Liver (tissue), 2 donors: ENCODE measurements at regions not wholly inside any gene's neighbourhood (a gene's known extent, or its start where the extent isn't known, plus 50 kb on each side); places are given as distances from the start of the nearest gene placed in this dataset.

Source experiments
- CTCF ChIP-seq: fragments of 150-350 bp; IDR thresholded peaks from 2 replicates; pipeline ENCODE4 v1.5.1; 2017; ENCODE audit warnings: improper control_type of control experiment, low read depth, low read length; ENCODE audit not compliant: missing input control
- MAX ChIP-seq: IDR thresholded peaks from 2 replicates; pipeline ENCODE4 v1.6.1; 2016; ENCODE audit warnings: antibody characterized with exemption
- TF ChIP-seq, protein P1 (sequence below): IDR thresholded peaks from 2 replicates; pipeline ENCODE4 v1.6.1; 2016; ENCODE audit warnings: antibody characterized with exemption, mild to moderate bottlenecking
- donor health status: healthy.

DNA sequence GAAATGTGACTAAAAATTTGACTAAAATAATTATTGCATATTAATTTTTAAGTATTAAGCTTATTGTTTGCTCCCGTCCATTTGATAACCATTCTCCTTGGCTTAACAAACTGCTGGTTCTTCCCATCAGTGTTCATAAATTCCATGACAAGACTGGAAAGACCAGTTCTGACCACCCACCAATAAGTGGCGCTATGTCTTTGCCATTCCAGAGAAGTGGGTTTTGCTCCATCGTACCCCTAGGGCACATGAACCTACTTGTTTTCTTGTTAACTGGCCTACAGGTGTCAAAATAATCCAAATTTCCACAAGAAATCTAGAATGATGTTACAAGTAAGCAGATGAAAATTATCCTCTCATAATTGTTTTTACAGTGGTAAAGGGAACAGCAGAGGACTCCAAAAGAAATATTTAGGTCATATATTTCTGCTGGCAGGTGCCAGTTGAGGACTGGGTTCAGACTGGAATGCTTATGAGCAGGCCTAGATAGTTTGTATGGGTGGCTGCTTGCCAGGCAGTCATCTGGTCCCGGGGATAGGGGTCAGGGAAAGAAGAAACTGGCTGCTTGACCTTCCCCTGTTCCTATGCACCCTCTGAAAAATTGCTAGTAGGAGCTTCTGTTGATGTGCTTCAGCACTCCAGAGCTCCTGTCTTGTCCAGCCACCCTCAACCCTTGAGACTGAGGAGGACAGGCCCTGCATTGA, 283.1 kb upstream of the ADAMTSL1 start:
- TF ChIP-seq CTCF: no peak
- TF ChIP-seq, protein P1, sequence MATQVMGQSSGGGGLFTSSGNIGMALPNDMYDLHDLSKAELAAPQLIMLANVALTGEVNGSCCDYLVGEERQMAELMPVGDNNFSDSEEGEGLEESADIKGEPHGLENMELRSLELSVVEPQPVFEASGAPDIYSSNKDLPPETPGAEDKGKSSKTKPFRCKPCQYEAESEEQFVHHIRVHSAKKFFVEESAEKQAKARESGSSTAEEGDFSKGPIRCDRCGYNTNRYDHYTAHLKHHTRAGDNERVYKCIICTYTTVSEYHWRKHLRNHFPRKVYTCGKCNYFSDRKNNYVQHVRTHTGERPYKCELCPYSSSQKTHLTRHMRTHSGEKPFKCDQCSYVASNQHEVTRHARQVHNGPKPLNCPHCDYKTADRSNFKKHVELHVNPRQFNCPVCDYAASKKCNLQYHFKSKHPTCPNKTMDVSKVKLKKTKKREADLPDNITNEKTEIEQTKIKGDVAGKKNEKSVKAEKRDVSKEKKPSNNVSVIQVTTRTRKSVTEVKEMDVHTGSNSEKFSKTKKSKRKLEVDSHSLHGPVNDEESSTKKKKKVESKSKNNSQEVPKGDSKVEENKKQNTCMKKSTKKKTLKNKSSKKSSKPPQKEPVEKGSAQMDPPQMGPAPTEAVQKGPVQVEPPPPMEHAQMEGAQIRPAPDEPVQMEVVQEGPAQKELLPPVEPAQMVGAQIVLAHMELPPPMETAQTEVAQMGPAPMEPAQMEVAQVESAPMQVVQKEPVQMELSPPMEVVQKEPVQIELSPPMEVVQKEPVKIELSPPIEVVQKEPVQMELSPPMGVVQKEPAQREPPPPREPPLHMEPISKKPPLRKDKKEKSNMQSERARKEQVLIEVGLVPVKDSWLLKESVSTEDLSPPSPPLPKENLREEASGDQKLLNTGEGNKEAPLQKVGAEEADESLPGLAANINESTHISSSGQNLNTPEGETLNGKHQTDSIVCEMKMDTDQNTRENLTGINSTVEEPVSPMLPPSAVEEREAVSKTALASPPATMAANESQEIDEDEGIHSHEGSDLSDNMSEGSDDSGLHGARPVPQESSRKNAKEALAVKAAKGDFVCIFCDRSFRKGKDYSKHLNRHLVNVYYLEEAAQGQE: no peak
- TF ChIP-seq MAX: no peak
